Activated CD4-positive, CD25-positive, alpha-beta regulatory T cell treated with anti-CD3 and anti-CD28 coated beads, Interleukin-2, amount 50 U/mL, for 24 hours (primary cell): ENCODE measurements at regions not wholly inside any gene's neighbourhood (a gene's known extent, or its start where the extent isn't known, plus 50 kb on each side); places are given as distances from the start of the nearest gene placed in this dataset.
"Not testable (repeated sequence)": the region's sequence is repeated elsewhere in the genome, so short reads cannot be mapped to it uniquely, and the experiment has no call there.

Source experiments
- ATAC-seq, 2 donors: fragments of 150-1000 bp; cut with Tn5 transposase; one replicate each; pipeline ENCODE4 v1.10.0; 2021; ENCODE audit warnings: mild to moderate bottlenecking in 1 of 2, moderate library complexity in 1 of 2

GRCh38 chr3:148433665-148434064 lies 264.0 kb upstream of the AGTR1 start:
- no peak for ATAC-seq

- ATAC-seq: no peak
Observed at GRCh38 chr3:148435534-148435933, 262.2 kb upstream of the AGTR1 start.

GRCh38 chr3:148439254-148439822 lies 258.4 kb upstream of the AGTR1 start:
- ATAC-seq: no peak

GRCh38 chr3:148441191-148441590 lies 256.5 kb upstream of the AGTR1 start:
- no peak for ATAC-seq

- no peak for ATAC-seq
Observed at GRCh38 chr3:148450819-148451218, 246.9 kb upstream of the AGTR1 start.

GRCh38 chr3:148451969-148452368 lies 245.7 kb upstream of the AGTR1 start:
- ATAC-seq: no peak

- ATAC-seq: no peak
Observed at GRCh38 chr3:148453781-148454191, 243.9 kb upstream of the AGTR1 start.

GRCh38 chr3:148455098-148455497 lies 242.6 kb upstream of the AGTR1 start:
- no peak for ATAC-seq

GRCh38 chr3:148457886-148458285 lies 239.8 kb upstream of the AGTR1 start:
- no peak for ATAC-seq

GRCh38 chr3:148459931-148460513 lies 237.7 kb upstream of the AGTR1 start:
- no peak for ATAC-seq

- ATAC-seq: no peak
Observed at GRCh38 chr3:148460686-148461085, 237.0 kb upstream of the AGTR1 start.

- ATAC-seq: no peak
Observed at GRCh38 chr3:148464246-148464645, 233.5 kb upstream of the AGTR1 start.

- ATAC-seq: no peak
Observed at GRCh38 chr3:148466143-148466542, 231.6 kb upstream of the AGTR1 start.

- ATAC-seq: no peak
Observed at GRCh38 chr3:148466980-148467740, 230.5 kb upstream of the AGTR1 start.

GRCh38 chr3:148477375-148477774 lies 220.3 kb upstream of the AGTR1 start:
- ATAC-seq: no peak

- ATAC-seq: no peak
Observed at GRCh38 chr3:148493631-148494030, 204.1 kb upstream of the AGTR1 start.

GRCh38 chr3:148494451-148494850 lies 203.3 kb upstream of the AGTR1 start:
- ATAC-seq: no peak

GRCh38 chr3:148500881-148501280 lies 196.8 kb upstream of the AGTR1 start:
- no peak for ATAC-seq

- no peak for ATAC-seq
Observed at GRCh38 chr3:148510116-148510515, 187.6 kb upstream of the AGTR1 start.

GRCh38 chr3:148510561-148510960 lies 187.1 kb upstream of the AGTR1 start:
- no peak for ATAC-seq

GRCh38 chr3:148512648-148513047 lies 185.1 kb upstream of the AGTR1 start:
- ATAC-seq: no peak

GRCh38 chr3:148513096-148513543 lies 184.6 kb upstream of the AGTR1 start:
- no peak for ATAC-seq

GRCh38 chr3:148518520-148518919 lies 179.2 kb upstream of the AGTR1 start:
- ATAC-seq: no peak

GRCh38 chr3:148525621-148526020 lies 172.1 kb upstream of the AGTR1 start:
- not testable (repeated sequence) for ATAC-seq
